HG02884 (cell line): ENCODE measurements at regions not wholly inside any gene's neighbourhood (a gene's known extent, or its start where the extent isn't known, plus 50 kb on each side); places are given as distances from the start of the nearest gene placed in this dataset.

ENCODE experiments used
- ATAC-seq: cut with Tn5 transposase; IDR thresholded peaks from one replicate; pipeline ENCODE4 v1.9.1; 2021; ENCODE audit warnings: mild to moderate bottlenecking, moderate library complexity; ENCODE audit not compliant: unreplicated experiment

DNA sequence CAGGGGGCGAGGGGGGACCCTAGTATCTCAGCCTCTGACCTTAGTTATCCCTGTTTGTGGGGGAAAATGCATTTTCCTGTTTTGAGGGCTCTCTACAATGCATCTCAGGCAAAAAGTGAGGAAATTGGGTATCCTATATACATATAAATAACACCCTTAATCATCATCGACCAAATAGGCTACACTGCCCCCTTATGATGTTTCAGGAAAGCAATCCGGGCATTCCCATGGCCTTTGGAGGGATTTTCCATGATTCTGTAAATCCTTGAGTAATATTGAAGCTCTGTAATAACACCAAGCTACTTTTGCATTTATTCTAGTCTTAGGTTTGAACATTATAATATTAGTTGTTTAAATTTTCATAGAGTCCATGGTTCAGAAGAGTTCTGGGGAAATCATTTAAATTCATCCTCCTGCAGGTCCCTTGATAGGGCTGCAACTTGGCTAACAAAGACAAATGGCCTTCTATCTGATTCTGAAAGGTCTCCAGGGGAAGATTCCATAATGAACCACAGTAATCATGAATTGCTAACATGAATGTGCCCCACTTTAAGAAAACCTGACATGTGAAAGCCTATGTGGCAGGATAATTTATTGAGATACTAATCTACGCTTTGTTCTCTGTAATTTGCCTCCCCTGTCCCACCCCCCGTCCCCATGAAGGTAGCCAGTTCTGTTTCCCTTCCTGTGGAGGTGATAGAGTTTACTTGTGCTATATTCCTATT is 91.5 kb upstream of the SCOC start:
- no peak for ATAC-seq

DNA sequence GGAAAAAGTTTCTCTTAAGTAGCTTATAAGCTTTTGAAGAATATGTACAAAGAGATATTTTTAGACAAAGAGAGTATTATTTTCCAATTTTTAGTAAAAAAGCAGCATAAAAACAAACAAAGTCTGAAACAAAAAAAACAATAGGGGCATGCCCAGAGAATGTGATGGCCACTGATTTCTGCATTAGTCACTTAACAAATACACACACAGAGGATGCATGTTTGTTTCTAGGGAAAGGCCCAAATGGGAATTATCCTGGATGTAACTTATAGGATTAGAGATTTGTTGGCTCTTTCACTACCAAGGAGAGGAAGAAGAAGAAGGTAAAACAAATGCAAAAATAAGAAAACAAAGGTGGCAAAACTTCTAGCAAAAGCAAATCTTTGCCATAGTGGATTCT is 95.9 kb upstream of the SCOC start:
- no peak for ATAC-seq

DNA sequence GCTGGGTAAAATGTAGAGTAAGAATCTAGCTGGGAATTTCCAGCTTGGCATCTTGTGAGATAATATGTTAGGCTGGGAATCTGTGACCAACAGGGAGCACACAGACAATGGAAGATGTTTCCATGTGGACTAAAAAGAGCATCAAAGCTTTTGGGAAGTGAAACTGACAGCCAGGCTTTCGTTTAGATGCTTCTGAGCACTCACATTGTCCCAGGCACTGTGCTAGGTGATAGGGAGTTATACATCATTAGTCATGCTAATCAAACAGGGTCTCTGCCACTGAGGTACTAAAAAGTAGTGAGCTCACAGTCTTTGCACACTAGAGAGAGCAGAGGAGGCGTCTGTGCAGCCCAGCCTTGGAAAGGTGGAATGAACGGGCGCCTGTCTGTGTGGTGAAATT is 101.9 kb upstream of the SCOC start:
- no peak for ATAC-seq

DNA sequence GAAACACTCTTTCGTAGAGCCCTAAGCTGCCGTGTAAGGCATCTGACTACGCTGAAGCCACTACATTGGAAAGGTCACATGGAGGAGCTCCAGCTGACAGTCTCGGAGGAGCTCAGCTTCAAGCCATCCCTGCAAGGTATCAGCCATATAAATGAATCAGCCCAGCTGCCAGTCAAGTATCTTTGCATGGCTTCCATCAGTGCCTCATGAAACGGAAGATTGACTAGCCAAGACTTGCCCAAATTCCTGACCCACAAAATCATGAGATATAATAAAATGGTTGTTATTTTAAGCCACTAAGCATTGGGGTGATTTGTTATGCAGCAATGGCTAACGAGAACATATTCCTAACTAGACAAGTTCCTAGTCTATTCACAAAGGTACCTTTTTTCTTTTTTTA is 104.1 kb upstream of the SCOC start:
- no peak for ATAC-seq

DNA sequence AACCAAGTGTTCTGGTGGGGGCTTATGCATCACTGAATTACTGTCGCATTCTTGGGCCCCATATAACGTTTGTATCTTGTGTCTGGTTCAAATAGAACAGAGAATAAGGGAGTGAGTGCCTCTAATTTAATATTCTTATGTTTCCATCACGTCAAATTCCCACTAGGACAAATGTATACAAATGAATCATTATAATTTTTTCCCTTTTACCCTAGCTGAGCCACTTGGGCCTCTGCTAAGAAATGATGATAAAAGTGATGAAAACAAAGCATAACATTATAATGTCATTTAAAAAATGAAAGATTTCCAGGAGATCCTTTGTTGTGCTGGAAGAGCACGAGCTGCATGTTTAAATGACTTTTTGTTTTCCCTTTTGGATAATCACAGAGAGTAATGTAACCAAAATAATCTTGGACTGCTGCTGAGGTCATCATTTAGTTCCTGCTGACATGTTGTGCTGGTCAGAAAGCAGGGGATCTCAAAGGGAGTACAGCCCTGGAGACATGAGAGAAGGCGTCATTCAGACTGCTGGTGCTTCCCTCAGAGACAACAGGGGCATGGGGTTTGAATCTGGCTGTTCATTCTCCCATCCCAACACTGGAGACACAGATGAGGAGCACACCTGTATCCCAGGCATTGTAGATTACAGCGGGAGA is 105.1 kb upstream of the SCOC start:
- no peak for ATAC-seq

DNA sequence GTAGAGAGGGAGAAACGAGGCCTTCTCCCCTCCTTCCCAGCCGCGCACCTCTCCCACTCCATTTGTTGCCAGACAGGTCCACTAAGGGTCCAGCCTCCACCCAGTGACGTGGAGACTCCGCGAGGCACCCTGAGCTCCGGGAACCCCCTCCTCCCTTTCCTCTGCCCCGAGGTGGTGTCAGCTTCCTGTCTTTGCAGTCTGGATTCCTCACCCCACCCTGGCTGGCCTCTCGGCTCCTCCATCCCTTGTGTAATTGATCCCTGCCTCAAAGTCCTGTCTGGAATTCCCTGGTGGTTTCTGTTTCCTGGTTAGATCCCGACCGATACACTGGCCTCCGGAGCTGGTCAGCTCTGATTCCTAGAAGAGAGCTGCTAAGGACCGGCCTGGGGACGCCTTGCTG is 105.9 kb upstream of the SCOC start:
- ATAC-seq = no peak

DNA sequence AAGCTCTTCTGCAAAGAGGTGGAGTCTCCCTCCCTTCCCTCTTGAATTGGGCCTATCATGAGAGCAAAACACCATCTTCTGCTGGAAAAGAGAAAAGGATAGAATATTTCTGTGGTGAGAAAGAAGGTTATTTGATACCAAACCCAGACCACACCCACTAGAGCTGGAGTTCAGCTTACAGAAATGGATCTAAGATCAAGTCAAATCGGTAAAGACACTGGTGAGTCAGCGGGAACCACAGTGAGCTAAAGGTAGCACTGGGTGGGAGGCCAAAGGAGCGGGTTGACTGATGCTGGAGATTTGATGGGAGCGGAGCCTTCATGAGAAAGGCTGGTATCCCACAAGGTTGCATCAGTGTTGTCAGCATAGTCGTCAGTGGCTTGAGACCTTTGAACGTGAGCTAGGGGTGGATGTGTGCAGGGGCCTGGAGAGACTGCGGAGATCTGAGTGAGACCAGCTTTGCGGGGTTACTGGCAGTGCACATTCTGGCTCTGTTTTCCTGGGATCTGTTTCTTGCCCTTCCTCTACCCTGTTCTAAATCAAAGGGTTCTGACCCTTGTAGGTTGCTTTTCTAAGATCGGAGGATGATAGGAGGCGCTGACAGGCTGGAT is 106.4 kb upstream of the SCOC start:
- no peak for ATAC-seq

DNA sequence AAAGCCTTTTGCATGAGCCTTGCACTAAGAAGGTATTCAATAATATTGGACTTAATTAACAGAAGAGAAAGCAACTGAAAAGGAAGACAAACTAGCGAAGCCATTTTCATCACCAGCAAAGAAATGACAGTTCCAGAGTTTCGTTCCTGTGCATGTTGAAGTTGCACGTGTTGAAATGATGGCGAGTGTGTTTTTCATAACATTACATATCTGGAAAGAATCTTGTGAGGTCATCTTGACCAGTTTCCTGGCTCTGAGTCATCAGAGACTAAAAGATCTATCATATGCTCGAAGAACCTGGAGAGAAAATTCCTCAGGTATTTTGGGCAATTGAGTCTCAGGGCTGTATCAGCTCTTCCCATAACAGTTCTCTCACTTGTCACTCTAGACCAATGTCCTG is 106.2 kb upstream of the MAML3 start:
- ATAC-seq = no peak

DNA sequence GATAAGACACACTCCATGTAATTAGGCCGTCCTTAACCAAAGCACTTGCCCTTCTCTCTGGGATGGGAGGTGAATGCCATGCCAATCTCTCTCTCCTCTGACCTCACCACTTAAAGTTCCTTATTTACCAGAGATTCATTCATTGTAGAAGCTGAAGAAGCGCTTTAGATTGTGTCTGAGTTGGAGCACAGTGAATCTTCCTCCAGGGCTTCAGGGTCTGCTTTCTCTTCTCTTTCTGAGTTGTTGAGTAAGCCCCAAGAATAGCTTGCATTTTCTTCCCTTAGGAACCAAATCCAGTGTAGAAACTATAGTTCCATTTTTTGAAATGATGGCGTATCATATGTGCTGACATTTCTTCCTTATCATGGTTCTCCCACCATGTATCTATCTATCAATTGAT is 104.5 kb upstream of the MAML3 start:
- ATAC-seq = no peak

DNA sequence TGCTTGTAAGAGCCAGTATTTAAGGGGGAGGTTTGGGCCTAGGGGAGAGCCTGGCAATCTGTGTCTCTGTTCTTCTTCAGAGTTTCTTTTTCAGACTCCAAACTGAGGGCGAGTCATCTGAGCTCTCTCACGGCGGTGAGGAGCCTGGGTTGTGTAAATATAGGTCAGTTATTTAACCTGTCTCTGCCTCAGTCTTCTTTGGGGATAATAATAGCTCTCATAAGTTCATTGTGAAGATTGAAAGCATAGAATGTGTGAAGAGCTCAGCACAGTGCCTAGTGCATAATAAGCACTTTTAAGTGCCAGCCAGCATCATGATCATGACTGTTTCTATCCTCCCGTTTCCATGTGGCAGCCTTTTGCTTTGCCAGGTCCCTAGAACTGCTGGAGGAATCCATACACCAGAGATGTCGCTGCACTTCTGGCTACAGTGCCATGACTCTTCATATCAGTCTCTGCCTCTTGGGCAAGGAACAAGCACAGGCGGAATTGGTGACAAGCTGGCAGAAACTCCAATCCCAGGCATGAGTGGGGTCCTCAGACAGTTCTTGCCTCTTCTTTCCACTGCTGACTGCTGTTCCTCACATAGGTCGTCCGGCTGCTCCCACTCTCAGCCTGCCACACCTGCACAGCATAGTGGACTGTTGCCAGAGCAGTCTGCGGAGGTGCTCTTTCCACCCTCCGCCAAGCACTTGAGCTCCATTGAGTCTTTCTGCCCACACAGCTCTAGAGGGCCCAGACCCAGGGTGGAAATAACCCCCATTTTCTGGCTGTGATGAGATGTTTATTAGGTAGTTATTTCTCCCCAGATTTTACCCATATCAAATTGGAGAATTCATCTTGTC is 103.7 kb upstream of the MAML3 start:
- ATAC-seq = no peak

DNA sequence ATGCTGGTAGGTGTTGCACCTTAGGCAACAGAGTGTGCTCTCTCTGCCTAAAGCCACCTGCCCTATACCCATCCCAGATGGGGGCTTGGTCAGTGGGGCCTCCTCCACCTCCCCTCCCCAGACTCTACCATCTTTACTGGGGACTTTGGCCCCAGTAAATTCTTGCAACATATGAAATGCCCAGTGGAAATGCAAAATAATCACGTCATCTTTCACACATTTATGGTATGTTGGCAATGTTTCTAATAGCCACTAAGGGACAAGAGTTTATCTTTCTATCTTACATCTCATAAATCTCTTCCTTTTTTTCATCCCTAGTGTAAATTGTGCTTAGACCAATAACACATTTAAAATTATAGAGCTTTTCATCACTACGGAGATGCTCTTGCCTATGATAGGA is 103.0 kb upstream of the MAML3 start:
- no peak for ATAC-seq

DNA sequence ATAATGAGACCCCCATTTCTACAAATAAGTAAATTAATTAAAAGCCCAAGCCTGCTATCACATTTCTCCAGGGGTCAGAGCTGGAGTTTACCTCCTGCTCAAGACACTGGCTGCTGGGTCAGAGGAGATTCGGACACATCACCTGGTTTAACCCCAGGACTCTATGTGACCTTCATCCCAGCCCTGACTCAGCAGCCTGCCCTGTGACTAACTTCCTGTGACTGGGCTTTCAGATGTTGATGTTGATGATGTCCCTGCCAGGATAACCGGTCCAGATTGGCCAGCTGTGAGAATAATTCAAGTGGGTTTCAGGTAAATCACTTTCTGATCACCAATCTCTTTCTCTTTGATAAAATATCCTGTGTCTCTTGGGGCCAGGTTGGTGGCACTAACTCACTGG is 102.4 kb upstream of the MAML3 start:
- ATAC-seq = no peak

DNA sequence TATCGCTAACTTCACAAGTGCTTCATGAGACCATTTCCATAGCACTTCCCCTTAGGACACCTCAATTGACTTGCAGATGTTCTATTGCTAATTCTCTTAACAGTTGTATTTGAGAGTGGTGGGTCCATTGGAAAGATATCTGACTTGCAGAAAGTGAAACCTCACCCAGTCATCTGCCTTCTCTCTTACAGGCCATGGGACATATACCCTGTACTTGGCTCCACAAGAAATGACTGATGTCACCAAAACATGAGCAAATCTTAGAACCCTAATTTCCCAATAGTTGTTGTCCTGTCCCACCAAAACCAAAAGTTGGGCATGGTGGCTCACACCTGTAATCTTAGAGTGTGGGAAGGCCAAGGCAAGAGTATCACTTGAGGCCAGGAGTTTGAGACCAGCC is 101.9 kb upstream of the MAML3 start:
- ATAC-seq = no peak

DNA sequence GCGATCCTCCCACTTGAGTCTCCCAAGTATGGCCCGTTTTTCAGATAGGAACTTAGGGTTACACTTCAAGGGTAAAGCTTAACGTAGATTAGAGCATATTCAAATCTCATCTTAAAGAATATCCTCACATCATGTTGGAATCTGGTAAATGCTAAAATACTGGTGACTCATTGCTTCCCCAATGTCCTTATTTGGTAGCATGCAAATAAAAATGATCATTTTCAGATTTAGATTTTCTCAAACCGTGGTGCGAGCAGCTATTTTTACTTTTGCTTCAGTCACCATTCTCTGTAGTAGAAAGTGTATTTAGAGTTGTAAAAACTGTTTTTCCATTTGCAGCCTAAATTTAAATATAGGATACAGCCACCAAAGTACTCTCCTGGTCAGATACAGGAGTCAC is 101.5 kb upstream of the MAML3 start:
- ATAC-seq = no peak

DNA sequence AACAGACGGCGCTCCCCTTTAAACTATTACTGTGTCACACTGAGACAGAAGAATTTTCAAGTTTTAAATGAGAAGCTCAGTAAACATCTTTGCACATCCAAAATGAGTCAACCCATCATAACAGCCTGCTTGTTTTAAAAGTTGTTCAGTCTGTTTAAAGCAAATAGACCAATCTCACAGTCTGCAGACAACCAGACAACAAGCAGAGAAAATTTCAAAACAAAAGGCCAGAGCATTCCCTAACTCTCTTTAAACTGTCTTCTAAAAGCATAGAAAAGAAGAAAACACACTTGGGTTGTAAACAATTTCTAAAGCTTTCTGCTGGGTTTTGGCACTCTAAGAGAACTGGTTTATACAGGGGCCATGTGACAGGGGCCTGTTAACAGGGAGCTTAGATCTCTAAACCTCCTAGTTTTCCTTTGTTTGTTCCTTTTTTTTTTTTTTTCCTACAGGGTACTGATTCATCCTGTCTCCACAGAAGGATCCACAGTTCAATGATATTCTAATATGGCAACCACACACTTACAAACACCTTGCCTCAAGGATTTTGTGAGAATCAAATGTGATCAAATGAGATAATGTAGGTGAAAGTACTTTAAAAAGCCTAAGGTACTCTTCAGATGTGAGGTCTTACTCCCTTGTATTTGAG is 100.8 kb upstream of the MAML3 start:
- no peak for ATAC-seq

DNA sequence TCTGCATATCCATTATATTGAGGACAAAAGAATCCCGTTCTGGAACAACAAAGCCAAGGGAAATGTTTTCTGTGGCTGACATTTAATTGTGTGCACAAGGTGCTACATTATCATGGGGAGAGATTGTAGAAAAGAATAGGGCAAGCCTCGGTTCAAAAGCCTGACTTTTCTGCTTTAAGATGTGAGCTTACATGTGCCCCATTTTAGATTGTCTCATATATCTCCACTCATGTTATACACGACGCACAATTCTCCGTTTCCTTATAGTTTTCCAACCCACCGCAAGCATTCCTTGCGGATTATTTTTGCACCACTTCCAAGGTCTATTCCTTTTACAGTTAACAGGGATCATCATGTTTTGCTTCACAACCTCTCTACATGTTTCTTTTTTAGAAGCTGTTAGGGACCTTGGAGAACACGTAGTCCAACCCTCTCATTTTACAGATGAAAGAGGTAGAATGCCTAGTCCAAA is 99.6 kb upstream of the MAML3 start:
- ATAC-seq = no peak

DNA sequence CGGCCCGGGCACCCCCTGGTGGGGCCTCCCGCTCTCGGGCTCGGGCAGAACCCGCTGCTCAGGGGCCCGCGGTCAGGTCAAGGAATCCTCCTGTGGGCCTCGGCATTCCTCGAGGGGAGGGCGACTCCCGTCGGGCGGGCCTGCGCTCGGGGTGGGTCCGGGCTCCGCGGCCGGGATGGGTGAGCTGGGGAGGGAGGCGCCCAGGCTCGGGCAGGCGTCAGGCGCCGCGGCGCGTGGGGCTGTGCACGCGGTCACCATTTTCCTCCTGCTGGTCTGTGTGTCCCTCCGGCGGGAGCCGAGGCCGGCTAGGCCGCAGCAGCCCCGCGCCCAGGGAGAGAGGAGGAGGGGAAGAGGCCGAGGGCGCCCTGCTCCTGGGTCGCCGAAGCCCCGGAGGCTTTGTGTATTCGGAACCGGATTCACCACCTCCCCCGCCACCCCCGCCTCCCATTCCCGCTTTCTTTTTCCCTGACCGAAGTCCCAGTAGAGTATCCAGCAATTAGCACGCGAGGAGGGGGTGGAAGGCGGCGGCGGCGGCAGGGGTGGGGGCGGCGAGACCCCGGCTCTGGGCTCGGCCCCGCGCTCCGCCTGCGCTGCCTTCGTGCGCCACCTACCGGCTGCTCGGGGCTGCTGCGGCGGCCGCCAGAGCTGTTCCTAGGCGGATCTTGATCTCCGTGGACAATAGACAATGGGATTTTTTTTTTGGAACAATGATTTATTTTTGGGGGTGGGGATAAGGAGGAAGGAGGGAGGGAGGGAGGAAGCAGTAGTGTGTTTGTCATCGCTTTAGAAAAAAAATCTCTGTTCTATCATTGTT is 99.0 kb upstream of the MAML3 start:
- ATAC-seq = peak; percentile 61

DNA sequence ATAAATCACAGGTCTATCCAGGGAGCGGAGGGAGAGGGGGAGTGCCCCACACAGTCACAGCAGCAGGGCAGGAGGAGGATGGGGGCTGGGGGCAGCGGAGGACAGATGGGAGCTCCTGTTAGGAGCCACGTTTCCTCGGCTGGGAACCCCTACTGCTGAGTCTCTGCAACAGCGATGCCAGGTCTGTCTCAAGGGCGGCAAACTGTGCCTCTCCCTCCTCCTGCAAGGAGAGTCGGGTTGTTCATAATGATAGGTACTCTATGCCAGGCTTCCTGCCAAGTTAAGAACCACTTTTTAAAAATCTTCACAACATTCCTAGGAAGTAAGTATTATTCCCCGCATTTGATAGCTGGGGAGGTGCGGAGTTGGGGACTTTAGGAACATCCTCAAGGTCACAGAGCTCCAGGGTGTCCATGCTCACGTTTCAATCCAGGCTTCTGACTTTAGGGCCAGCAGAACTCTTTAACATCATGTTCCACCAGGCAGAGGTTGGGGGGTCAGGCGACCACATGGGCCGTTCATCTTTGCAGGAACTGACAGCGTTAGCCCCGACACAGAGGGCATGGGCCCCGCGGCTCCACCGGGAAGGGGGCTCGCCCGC is 98.3 kb upstream of the MAML3 start:
- ATAC-seq = no peak

DNA sequence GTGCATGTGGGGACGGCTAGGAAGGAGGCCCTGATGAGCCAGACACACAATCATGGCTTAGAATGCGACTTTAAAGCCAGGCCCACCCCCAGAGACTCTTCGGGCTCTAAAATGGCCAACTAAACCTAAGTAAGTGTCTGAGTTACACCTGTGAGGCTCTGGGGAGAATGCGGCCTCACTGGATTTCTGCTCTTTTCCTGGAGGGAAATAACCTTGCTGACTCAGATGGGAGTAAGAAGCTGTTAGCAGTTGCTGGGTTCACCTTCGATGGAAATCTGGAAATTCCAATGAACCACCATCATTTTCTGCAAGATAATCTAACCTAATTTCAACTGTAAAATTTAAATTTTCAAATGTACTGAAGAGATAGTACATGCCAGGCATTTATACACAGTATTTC is 97.6 kb upstream of the MAML3 start:
- no peak for ATAC-seq
